Caco-2 (cell line): ENCODE measurements at regions not wholly inside any gene's neighbourhood (a gene's known extent, or its start where the extent isn't known, plus 50 kb on each side); places are given as distances from the start of the nearest gene placed in this dataset.

Experiments
- BruUV-seq: library from RNA; stranded (reverse); fragments of 400-500 nt; replicated peaks from 2 replicates; lab custom pipeline; 2021; lab: Mats Ljungman, UMichigan
- CTCF ChIA-PET: fragments of 300-600 bp; sonication (Branson Sonifier 250); formaldehyde crosslinking; loops from one replicate; lab custom pipeline; 2022; ENCODE audit warnings: antibody characterized with exemption; lab: Charles Lee
- POLR2A ChIA-PET: fragments of 300-600 bp; sonication (Branson Sonifier 250); formaldehyde crosslinking; loops from one replicate; lab custom pipeline; 2022; ENCODE audit warnings: antibody characterized with exemption; lab: Charles Lee
- DNase-seq, 2 experiments: peaks; one replicate each; pipeline versions ENCODE4 v3.0.0 to v3.0.0-alpha.2; 2020 to 2022
- H3K27me3 ChIP-seq: replicated peaks from 2 replicates; pipeline ENCODE4 v1.6.0; 2011; ENCODE audit warnings: low read length; ENCODE audit not compliant: control insufficient read depth, insufficient read depth
- H3K36me3 ChIP-seq: 2 replicates; pipeline ENCODE4 v1.5.1; 2011; ENCODE audit warnings: low read length; ENCODE audit not compliant: control insufficient read depth, insufficient read depth
- H3K4me1 ChIP-seq: fragments of 250-450 bp; sonication (Bioruptor Pico); 2 replicates; pipeline ENCODE4 v1.5.1; 2020; ENCODE audit warnings: mild to moderate bottlenecking
- H3K4me3 ChIP-seq: 2 replicates; pipeline ENCODE4 v1.5.1; 2011; ENCODE audit warnings: low read depth, mild to moderate bottlenecking, control low read depth, low read length
- H3K9me3 ChIP-seq: fragments of 250-450 bp; sonication (Bioruptor Pico); 2 replicates; pipeline ENCODE4 v1.5.1; 2020; ENCODE audit warnings: mild to moderate bottlenecking, moderate library complexity
- H3K27ac Mint-ChIP-seq: one replicate; pipeline ENCODE4 v1.8.0; 2022; ENCODE audit warnings: mixed read lengths; ENCODE audit not compliant: unreplicated experiment
- H3K27me3 Mint-ChIP-seq: one replicate; pipeline ENCODE4 v1.8.0; 2022; ENCODE audit warnings: mixed read lengths; ENCODE audit not compliant: insufficient read depth, unreplicated experiment
- H3K36me3 Mint-ChIP-seq: one replicate; pipeline ENCODE4 v1.8.0; 2022; ENCODE audit warnings: mild to moderate bottlenecking, mixed read lengths; ENCODE audit not compliant: insufficient read depth, unreplicated experiment
- H3K4me1 Mint-ChIP-seq: one replicate; pipeline ENCODE4 v1.8.0; 2022; ENCODE audit warnings: low read depth, mixed read lengths; ENCODE audit not compliant: unreplicated experiment
- H3K4me3 Mint-ChIP-seq: one replicate; pipeline ENCODE4 v1.8.0; 2022; ENCODE audit warnings: mild to moderate bottlenecking, moderate library complexity, mixed read lengths; ENCODE audit not compliant: unreplicated experiment
- H3K9me3 Mint-ChIP-seq: one replicate; pipeline ENCODE4 v1.8.0; 2022; ENCODE audit warnings: mixed read lengths; ENCODE audit not compliant: unreplicated experiment
- intact Hi-C: fragments of 100-400 bp; cut with micrococcal nuclease; formaldehyde crosslinking; loops from one replicate; pipeline ENCODE4 v1.10.0; 2022; ENCODE audit not compliant: unreplicated experiment
- TF ChIP-seq, protein P1 (sequence below), 2 experiments: fragments of 200-600 bp in 1 of 2; IDR thresholded peaks; 1 replicate in 1 of 2; 2 replicates in 1 of 2; pipeline versions ENCODE4 v1.5.1 to v1.8.0; 2011 to 2022; ENCODE audit warnings: antibody characterized with exemption in 1 of 2, control low read depth in 1 of 2, inconsistent platforms in 1 of 2, low read depth in 1 of 2, low read length in 1 of 2, mild to moderate bottlenecking in 1 of 2, moderate library complexity in 1 of 2; ENCODE audit not compliant: insufficient read depth in 1 of 2, severe bottlenecking in 1 of 2, unreplicated experiment in 1 of 2

DNA sequence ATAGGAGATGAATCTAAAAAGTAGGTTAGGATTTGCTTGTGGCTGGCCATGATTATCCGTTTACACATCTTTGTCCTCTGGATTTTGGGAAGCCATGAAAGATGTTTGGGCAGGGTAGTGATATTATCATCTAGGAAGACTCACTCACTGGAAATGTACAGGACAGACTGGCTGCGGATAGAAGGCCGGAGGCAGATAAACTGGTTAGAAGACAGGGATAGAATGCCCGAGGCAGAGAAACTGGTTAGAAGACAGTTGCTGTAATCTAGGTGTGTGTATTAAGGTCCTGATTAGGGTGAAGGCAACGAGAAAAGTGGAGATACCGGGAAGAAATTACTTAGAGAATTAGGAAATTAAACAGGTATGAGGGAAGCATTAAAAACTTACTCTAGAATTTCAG lies 68.8 kb downstream of the SPRY1 start:
- BruUV-seq = no TSS peak
- no peaks in the 10 kb centered on the region for H3K9me3 ChIP-seq
- H3K9me3 Mint-ChIP-seq = no peaks in the 10 kb centered on the region

DNA sequence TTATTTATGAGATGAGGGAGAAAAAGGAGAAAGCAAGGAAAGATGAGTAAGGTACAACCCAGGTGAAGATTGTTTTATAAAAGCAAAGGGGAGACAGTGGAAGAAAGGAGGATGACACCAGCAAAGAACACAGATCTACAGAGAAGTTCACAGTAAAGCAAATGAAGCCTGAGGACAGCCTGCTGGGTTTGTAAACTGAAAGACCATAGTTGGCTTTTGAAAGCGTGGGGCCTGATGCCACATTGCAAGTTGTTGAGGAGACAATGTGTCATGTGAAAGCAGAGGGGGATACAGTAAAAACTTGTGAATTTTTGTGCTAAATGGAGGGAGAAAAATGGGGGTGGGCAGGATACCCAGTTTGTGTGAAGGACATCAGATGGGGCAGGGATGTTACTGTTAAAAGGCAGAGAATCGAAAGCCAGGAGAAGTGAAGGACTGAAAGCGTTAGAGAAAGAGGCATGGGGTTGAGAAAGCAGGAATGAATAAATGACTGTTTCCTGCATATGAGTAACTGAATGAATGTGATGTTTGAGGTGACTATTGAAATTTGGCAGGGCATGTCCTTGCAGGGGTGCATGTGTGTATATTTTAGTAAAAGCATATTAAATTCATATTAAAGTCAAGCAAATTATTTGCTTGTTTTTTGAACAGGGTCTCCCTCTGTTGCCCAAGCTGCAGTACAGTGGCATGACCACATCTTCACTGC lies 69.6 kb downstream of the SPRY1 start:
- no peak for DNase-seq
- no peaks in the 10 kb centered on the region for H3K27me3 ChIP-seq
- BruUV-seq = no TSS peak
- TF ChIP-seq, protein P1, sequence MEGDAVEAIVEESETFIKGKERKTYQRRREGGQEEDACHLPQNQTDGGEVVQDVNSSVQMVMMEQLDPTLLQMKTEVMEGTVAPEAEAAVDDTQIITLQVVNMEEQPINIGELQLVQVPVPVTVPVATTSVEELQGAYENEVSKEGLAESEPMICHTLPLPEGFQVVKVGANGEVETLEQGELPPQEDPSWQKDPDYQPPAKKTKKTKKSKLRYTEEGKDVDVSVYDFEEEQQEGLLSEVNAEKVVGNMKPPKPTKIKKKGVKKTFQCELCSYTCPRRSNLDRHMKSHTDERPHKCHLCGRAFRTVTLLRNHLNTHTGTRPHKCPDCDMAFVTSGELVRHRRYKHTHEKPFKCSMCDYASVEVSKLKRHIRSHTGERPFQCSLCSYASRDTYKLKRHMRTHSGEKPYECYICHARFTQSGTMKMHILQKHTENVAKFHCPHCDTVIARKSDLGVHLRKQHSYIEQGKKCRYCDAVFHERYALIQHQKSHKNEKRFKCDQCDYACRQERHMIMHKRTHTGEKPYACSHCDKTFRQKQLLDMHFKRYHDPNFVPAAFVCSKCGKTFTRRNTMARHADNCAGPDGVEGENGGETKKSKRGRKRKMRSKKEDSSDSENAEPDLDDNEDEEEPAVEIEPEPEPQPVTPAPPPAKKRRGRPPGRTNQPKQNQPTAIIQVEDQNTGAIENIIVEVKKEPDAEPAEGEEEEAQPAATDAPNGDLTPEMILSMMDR (IDR thresholded peaks at IDR 0.05; ENCODE audit: insufficient read depth in 1 of 2, low read depth in 1 of 2, low read length in 1 of 2, severe bottlenecking in 1 of 2, unreplicated experiment in 1 of 2) = no peak
- H3K27ac Mint-ChIP-seq = no peak overlapping the region
- no peak overlapping the region for H3K4me3 ChIP-seq
- no peaks in the 10 kb centered on the region for H3K36me3 ChIP-seq
- H3K9me3 ChIP-seq = no peaks in the 10 kb centered on the region
- CTCF ChIA-PET = no interaction called here
- POLR2A ChIA-PET = no interaction called here
- H3K4me3 Mint-ChIP-seq = no peak overlapping the region
- H3K36me3 Mint-ChIP-seq = no peaks in the 10 kb centered on the region
- peaks cover 6% of the 10 kb centered on the region; the same call in 1 of the 2 replicates for H3K4me1 ChIP-seq
- no peaks in the 10 kb centered on the region for H3K9me3 Mint-ChIP-seq
- no peaks in the 10 kb centered on the region for H3K27me3 Mint-ChIP-seq
- intact Hi-C loops = no loop called here
- peaks cover 19% of the 10 kb centered on the region for H3K4me1 Mint-ChIP-seq

More for the DNA sequence above, 68.8 kb downstream of the SPRY1 start:
- no peaks in the 10 kb centered on the region for H3K36me3 ChIP-seq
- peaks cover 6% of the 10 kb centered on the region; the same call in 1 of the 2 replicates for H3K4me1 ChIP-seq
- Mint-ChIP-seq H3K27me3 (no peaks in the 10 kb centered on the region), H3K27ac (no peak overlapping the region), H3K4me1 (peaks cover 19% of the 10 kb centered on the region), H3K4me3 (no peak overlapping the region), H3K36me3 (no peaks in the 10 kb centered on the region)
- no peak for DNase-seq
- no peak overlapping the region for H3K4me3 ChIP-seq
- intact Hi-C loops = no loop called here
- TF ChIP-seq, protein P1 (IDR thresholded peaks at IDR 0.05; ENCODE audit: insufficient read depth in 1 of 2, low read depth in 1 of 2, low read length in 1 of 2, severe bottlenecking in 1 of 2, unreplicated experiment in 1 of 2) = no peak
- ChIA-PET CTCF (no interaction called here), POLR2A (no interaction called here)
- no peaks in the 10 kb centered on the region for H3K27me3 ChIP-seq

DNA sequence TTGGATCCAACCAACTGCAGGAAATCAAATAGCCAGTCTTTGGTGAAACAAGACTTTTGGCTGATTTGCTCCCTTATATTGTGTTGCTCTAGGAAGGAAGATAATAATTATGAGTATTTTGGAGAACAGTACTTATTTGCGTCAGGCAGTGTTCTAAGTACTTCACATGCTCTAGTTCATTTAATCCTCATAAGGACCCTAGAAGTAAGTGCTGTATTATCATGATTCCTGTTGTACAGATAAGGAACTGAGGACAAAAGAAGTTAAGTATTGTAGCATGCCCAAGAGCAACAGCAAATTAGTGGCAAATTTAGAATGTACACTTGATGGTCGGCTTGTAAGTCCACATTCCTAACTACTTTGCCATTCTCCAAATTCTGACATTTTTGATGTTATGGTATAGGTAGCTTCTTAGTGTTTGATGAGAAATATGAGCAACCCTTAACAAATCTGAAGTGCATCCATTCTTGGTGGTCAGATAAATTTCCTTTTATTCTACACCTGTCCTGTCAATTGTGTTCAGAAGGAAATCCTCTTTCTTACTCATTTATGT lies 72.0 kb downstream of the SPRY1 start:
- TF ChIP-seq, protein P1 (IDR thresholded peaks at IDR 0.05; ENCODE audit: insufficient read depth in 1 of 2, low read depth in 1 of 2, low read length in 1 of 2, severe bottlenecking in 1 of 2, unreplicated experiment in 1 of 2) = no peak
- ChIA-PET POLR2A (no interaction called here), CTCF (no interaction called here)
- H3K9me3 ChIP-seq = no peaks in the 10 kb centered on the region
- H3K27me3 Mint-ChIP-seq = no peaks in the 10 kb centered on the region
- H3K27ac Mint-ChIP-seq = no peak overlapping the region
- no peak for DNase-seq
- H3K27me3 ChIP-seq = no peaks in the 10 kb centered on the region
- H3K4me1 Mint-ChIP-seq = peaks cover 19% of the 10 kb centered on the region
- H3K36me3 Mint-ChIP-seq = no peaks in the 10 kb centered on the region
- peaks cover 6% of the 10 kb centered on the region; the same call in 1 of the 2 replicates for H3K4me1 ChIP-seq
- intact Hi-C loops = no loop called here
- no peak overlapping the region for H3K4me3 ChIP-seq
- H3K36me3 ChIP-seq = no peaks in the 10 kb centered on the region
- BruUV-seq = no TSS peak
- no peak overlapping the region for H3K4me3 Mint-ChIP-seq
- no peaks in the 10 kb centered on the region for H3K9me3 Mint-ChIP-seq
